A673 (cell line): ENCODE measurements at regions not wholly inside any gene's neighbourhood (a gene's known extent, or its start where the extent isn't known, plus 50 kb on each side); places are given as distances from the start of the nearest gene placed in this dataset.
"Not testable (repeated sequence)": the region's sequence is repeated elsewhere in the genome, so short reads cannot be mapped to it uniquely, and the experiment has no call there.

Source experiments
- BruUV-seq: library from RNA; stranded (reverse); fragments of 400-500 nt; replicated peaks from 2 replicates; lab custom pipeline; 2021; lab: Mats Ljungman, UMichigan
- CTCF ChIA-PET: fragments of 300-600 bp; sonication (Branson Sonifier 250); formaldehyde crosslinking; loops from one replicate; lab custom pipeline; 2022; ENCODE audit warnings: antibody characterized with exemption; lab: Charles Lee
- POLR2A ChIA-PET: fragments of 300-600 bp; sonication (Branson Sonifier 250); formaldehyde crosslinking; loops from one replicate; lab custom pipeline; 2022; ENCODE audit warnings: antibody characterized with exemption; ENCODE audit not compliant: low non-redundant PET; lab: Charles Lee
- DNase-seq: peaks from one replicate; pipeline ENCODE4 v3.0.0-alpha.2; 2015; ENCODE audit warnings: low spot score
- H3K27ac ChIP-seq: fragments of 200-600 bp; sonication (generic); 2 replicates; pipeline ENCODE4 v1.5.1; 2016; ENCODE audit warnings: mixed run types, low read depth, mild to moderate bottlenecking, mixed read lengths, antibody characterized with exemption, low read length; ENCODE audit not compliant: poor library complexity, severe bottlenecking
- H3K27me3 ChIP-seq: fragments of 200-600 bp; sonication (generic); replicated peaks from 2 replicates; pipeline ENCODE4 v1.6.1; 2017; ENCODE audit warnings: mixed run types, low read depth, mild to moderate bottlenecking, mixed read lengths, antibody characterized with exemption, low read length; ENCODE audit not compliant: insufficient read depth, poor library complexity
- H3K36me3 ChIP-seq: fragments of 200-600 bp; sonication (generic); 2 replicates; pipeline ENCODE4 v1.6.1; 2016; ENCODE audit warnings: mixed run types, mild to moderate bottlenecking, mixed read lengths, antibody characterized with exemption, low read length; ENCODE audit not compliant: insufficient read depth, poor library complexity, severe bottlenecking
- H3K4me1 ChIP-seq: fragments of 200-600 bp; sonication (generic); 2 replicates; pipeline ENCODE4 v1.6.1; 2017; ENCODE audit warnings: mixed run types, mild to moderate bottlenecking, mixed read lengths, antibody characterized with exemption, low read length; ENCODE audit not compliant: insufficient read depth, poor library complexity, severe bottlenecking
- H3K4me3 ChIP-seq: fragments of 200-600 bp; sonication (generic); 2 replicates; pipeline ENCODE4 v1.5.1; 2016; ENCODE audit warnings: low read depth, mixed run types, mild to moderate bottlenecking, mixed read lengths, low read length; ENCODE audit not compliant: poor library complexity, severe bottlenecking
- H3K9me3 ChIP-seq: fragments of 200-600 bp; sonication (generic); 2 replicates; pipeline ENCODE4 v1.6.1; 2016; ENCODE audit warnings: mixed run types, low read depth, mild to moderate bottlenecking, mixed read lengths, antibody characterized with exemption, low read length; ENCODE audit not compliant: poor library complexity, severe bottlenecking
- EZH2 ChIP-seq: fragments of 200-600 bp; sonication (generic); IDR thresholded peaks from 2 replicates; pipeline ENCODE4 v1.6.1; 2017; ENCODE audit warnings: borderline replicate concordance, low read depth, mild to moderate bottlenecking, mixed read lengths, antibody characterized with exemption, low read length; ENCODE audit not compliant: poor library complexity, severe bottlenecking
- intact Hi-C: fragments of 100-400 bp; cut with micrococcal nuclease; formaldehyde crosslinking; loops from one replicate; pipeline ENCODE4 v1.10.0; 2022; ENCODE audit not compliant: unreplicated experiment
- TF ChIP-seq, protein P1 (sequence below): fragments of 300-800, 200-600 bp; sonication (generic); conservative IDR thresholded peaks from 2 replicates; pipeline ENCODE4 v1.5.1; 2017; ENCODE audit warnings: low read depth, mild to moderate bottlenecking, antibody characterized with exemption, low read length, moderate library complexity, mixed read lengths

- ChIA-PET POLR2A (no interaction called here), CTCF (no interaction called here)
- BruUV-seq, result no TSS peak
- TF ChIP-seq EZH2, result no peak
- TF ChIP-seq, protein P1, sequence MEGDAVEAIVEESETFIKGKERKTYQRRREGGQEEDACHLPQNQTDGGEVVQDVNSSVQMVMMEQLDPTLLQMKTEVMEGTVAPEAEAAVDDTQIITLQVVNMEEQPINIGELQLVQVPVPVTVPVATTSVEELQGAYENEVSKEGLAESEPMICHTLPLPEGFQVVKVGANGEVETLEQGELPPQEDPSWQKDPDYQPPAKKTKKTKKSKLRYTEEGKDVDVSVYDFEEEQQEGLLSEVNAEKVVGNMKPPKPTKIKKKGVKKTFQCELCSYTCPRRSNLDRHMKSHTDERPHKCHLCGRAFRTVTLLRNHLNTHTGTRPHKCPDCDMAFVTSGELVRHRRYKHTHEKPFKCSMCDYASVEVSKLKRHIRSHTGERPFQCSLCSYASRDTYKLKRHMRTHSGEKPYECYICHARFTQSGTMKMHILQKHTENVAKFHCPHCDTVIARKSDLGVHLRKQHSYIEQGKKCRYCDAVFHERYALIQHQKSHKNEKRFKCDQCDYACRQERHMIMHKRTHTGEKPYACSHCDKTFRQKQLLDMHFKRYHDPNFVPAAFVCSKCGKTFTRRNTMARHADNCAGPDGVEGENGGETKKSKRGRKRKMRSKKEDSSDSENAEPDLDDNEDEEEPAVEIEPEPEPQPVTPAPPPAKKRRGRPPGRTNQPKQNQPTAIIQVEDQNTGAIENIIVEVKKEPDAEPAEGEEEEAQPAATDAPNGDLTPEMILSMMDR, result no peak
- Histone ChIP-seq H3K4me1 (no peaks in the 10 kb centered on the region), H3K4me3 (no peak overlapping the region), H3K27me3 (no peaks in the 10 kb centered on the region), H3K27ac (no peak overlapping the region), H3K36me3 (no peaks in the 10 kb centered on the region), H3K9me3 (peaks cover 9% of the 10 kb centered on the region)
- DNase-seq, result no peak
- intact Hi-C loops, result no loop called here
Measured at GRCh38 chr4:183374950-183375555, 52.8 kb upstream of the CLDN24 start.

GRCh38 chr4:183376381-183376780, 54.2 kb upstream of the CLDN24 start:
- ChIA-PET CTCF (no interaction called here), POLR2A (no interaction called here)
- intact Hi-C loops, result no loop called here
- no TSS peak for BruUV-seq
- DNase-seq, result no peak
- H3K4me3 ChIP-seq, result no peak overlapping the region
- peaks cover 9% of the 10 kb centered on the region for H3K9me3 ChIP-seq
- H3K4me1 ChIP-seq, result no peaks in the 10 kb centered on the region
- H3K27me3 ChIP-seq, result no peaks in the 10 kb centered on the region
- H3K36me3 ChIP-seq, result no peaks in the 10 kb centered on the region
- no peak overlapping the region for H3K27ac ChIP-seq
- TF ChIP-seq, protein P1, result no peak
- TF ChIP-seq EZH2, result no peak

DNA sequence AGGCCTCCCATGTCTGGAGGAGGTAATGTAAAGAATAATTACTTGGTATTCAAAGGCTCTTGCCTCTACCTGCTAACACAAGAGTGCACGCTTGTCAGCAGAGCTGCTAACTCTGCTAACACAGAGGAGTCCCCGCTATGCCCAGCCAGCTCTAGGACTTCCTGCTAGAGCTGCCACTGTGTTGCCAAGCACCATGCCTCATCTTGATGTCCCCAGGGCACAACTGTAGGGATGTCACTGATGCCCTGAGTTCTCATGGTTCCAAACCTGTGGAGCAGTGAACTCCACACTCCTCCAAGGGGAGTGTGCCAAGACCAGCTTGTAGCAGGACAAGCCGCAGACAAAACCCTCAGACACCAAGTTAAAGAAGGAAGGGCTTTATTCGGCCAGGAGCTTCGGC, 55.3 kb upstream of the CLDN24 start:
- ChIA-PET POLR2A (no interaction called here), CTCF (no interaction called here)
- intact Hi-C loops, result no loop called here
- no peaks in the 10 kb centered on the region for H3K27me3 ChIP-seq
- H3K27ac ChIP-seq, result no peak overlapping the region
- peaks cover 9% of the 10 kb centered on the region for H3K9me3 ChIP-seq
- no peaks in the 10 kb centered on the region for H3K36me3 ChIP-seq
- H3K4me3 ChIP-seq, result no peak overlapping the region
- no peaks in the 10 kb centered on the region for H3K4me1 ChIP-seq
- BruUV-seq, result no TSS peak
- no peak for DNase-seq
- TF ChIP-seq, protein P1, result no peak
- TF ChIP-seq EZH2, result no peak

DNA sequence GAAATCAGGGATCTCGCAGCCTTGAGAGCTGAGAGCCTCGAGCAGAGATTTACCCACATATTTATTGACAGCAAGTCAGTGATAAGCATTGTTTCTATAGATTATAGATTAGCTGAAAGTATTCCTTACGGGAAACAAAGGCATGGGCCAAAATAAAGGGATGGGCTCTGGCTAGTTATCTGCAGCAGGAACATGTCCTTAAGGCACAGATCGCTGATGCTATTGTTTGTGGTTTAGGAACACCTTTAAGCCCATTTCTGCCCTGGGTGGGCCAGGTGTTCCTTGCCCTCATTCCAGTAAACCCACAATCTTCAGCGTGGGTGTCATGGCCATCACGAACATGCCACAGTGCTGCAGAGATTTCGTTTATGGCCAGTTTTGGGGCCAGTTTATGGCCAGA, 56.1 kb upstream of the CLDN24 start:
- DNase-seq, H3K27me3 ChIP-seq, H3K4me1 ChIP-seq, POLR2A ChIA-PET, CTCF ChIA-PET, intact Hi-C loops, BruUV-seq, H3K27ac ChIP-seq, H3K4me3 ChIP-seq, H3K9me3 ChIP-seq, H3K36me3 ChIP-seq: not testable (repeated sequence)
